ENCODE measurements at regions not wholly inside any gene's neighbourhood (a gene's known extent, or its start where the extent isn't known, plus 50 kb on each side); places are given as distances from the start of the nearest gene placed in this dataset.

GRCh38 chr2:167833294-167833693 is 414.1 kb downstream of the STK39 start:
- no peak overlapping the region for H3K4me3 Mint-ChIP-seq
- DNase-seq (ENCODE audit: extremely low spot score, unreplicated experiment): no peak
- peaks cover 8% of the 10 kb centered on the region for H3K4me1 Mint-ChIP-seq (ENCODE audit: unreplicated experiment)

DNA sequence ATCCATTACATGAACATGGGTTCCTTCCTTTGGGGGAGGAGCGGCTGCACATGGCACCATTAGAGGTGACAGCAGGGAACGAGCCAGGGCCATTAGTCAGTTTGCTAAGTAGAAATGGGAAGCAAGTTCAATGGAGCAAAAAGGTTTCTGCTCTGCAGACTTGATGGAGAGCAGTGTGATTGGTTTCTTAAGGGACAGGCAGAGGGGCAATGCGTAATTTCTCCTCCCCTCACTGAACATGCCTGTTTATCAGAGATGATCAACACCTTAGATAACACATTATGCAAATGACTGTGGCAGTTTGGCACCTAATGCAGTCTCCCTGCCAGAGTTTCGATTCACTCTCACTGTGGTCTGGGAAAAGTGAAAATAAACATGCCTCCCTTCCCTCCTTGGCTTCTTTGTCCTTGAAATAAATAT is 414.5 kb downstream of the STK39 start:
- H3K36me3 Mint-ChIP-seq: no peaks in the 10 kb centered on the region
- no peak for TF ChIP-seq CTCF (conservative IDR thresholded peaks at IDR 0.05)

More at GRCh38 chr2:167833294-167833693, 414.1 kb downstream of the STK39 start:
- H3K27ac Mint-ChIP-seq: no peak overlapping the region
- H3K9me3 Mint-ChIP-seq: peaks cover 4% of the 10 kb centered on the region
- no peaks in the 10 kb centered on the region for H3K36me3 Mint-ChIP-seq
- no peaks in the 10 kb centered on the region for H3K27me3 Mint-ChIP-seq
- TF ChIP-seq CTCF (conservative IDR thresholded peaks at IDR 0.05): no peak

GRCh38 chr2:167827352-167828097 is 419.9 kb downstream of the STK39 start:
- no peak overlapping the region for H3K27ac Mint-ChIP-seq

More for the DNA sequence above, 414.5 kb downstream of the STK39 start:
- Mint-ChIP-seq H3K27me3 (no peaks in the 10 kb centered on the region), H3K4me3 (no peak overlapping the region), H3K9me3 (peaks cover 4% of the 10 kb centered on the region), H3K4me1 (ENCODE audit: unreplicated experiment) (peaks cover 8% of the 10 kb centered on the region), H3K27ac (no peak overlapping the region)
- no peak for DNase-seq (ENCODE audit: extremely low spot score, unreplicated experiment)

GRCh38 chr2:167826906-167827305 is 420.5 kb downstream of the STK39 start:
- no peaks in the 10 kb centered on the region for H3K36me3 Mint-ChIP-seq
- no peak for DNase-seq (ENCODE audit: extremely low spot score, unreplicated experiment)
- H3K27me3 Mint-ChIP-seq: no peaks in the 10 kb centered on the region
- TF ChIP-seq CTCF (conservative IDR thresholded peaks at IDR 0.05): no peak
- H3K27ac Mint-ChIP-seq: no peak overlapping the region
- H3K4me3 Mint-ChIP-seq: no peak overlapping the region
- H3K9me3 Mint-ChIP-seq: peaks cover 4% of the 10 kb centered on the region
- no peaks in the 10 kb centered on the region for H3K4me1 Mint-ChIP-seq (ENCODE audit: unreplicated experiment)

More at GRCh38 chr2:167827352-167828097, 419.9 kb downstream of the STK39 start:
- no peak overlapping the region for H3K4me3 Mint-ChIP-seq
- no peaks in the 10 kb centered on the region for H3K4me1 Mint-ChIP-seq (ENCODE audit: unreplicated experiment)
- no peaks in the 10 kb centered on the region for H3K27me3 Mint-ChIP-seq
- TF ChIP-seq CTCF (conservative IDR thresholded peaks at IDR 0.05): no peak
- DNase-seq (ENCODE audit: extremely low spot score, unreplicated experiment): no peak
- no peaks in the 10 kb centered on the region for H3K36me3 Mint-ChIP-seq
- peaks cover 3% of the 10 kb centered on the region for H3K9me3 Mint-ChIP-seq

DNA sequence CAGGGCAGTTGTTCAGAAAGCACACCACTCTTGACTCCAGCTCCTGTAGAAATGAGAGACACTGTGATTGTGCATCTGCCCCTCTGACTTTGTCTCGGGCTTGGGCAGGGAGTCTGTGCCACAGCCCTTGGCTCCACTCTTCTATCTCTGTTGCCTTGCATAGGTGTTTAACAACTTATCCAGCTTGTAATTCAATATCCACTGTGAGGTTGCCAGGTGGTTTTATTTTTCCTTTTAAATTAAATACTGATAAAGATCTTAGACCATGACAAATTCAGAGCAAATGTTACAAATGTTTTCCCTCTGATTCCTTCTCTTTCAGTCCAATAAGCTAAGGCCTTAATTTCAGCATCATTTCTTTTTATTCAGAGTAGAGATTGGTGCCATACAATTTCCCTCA is 421.7 kb downstream of the STK39 start:
- Mint-ChIP-seq H3K4me1 (ENCODE audit: unreplicated experiment) (peaks cover 4% of the 10 kb centered on the region), H3K4me3 (no peak overlapping the region), H3K27me3 (no peaks in the 10 kb centered on the region), H3K36me3 (no peaks in the 10 kb centered on the region), H3K9me3 (peaks cover 4% of the 10 kb centered on the region), H3K27ac (no peak overlapping the region)
- no peak for DNase-seq (ENCODE audit: extremely low spot score, unreplicated experiment)
- no peak for TF ChIP-seq CTCF (conservative IDR thresholded peaks at IDR 0.05)
